ENCODE measurements at regions not wholly inside any gene's neighbourhood (a gene's known extent, or its start where the extent isn't known, plus 50 kb on each side); places are given as distances from the start of the nearest gene placed in this dataset.
"Not testable (repeated sequence)": the region's sequence is repeated elsewhere in the genome, so short reads cannot be mapped to it uniquely, and the experiment has no call there.

GRCh38 chr15:91356083-91356482, 256.0 kb downstream of the SV2B start:
- no peak for DNase-seq

- DNase-seq: no peak
Observed at GRCh38 chr15:91357011-91357410, 257.0 kb downstream of the SV2B start.

- no peak for DNase-seq
Observed at GRCh38 chr15:91357486-91357885, 257.4 kb downstream of the SV2B start.

- DNase-seq: no peak
Observed at GRCh38 chr15:91358405-91358804, 258.3 kb downstream of the SV2B start.

GRCh38 chr15:91361696-91362095, 261.6 kb downstream of the SV2B start:
- not testable (repeated sequence) for DNase-seq

- no peak for DNase-seq
Observed at GRCh38 chr15:91366111-91366510, 266.1 kb downstream of the SV2B start.

- DNase-seq: no peak
Observed at GRCh38 chr15:91368611-91369010, 268.6 kb downstream of the SV2B start.

GRCh38 chr15:91369823-91370222, 269.8 kb downstream of the SV2B start:
- no peak for DNase-seq

- DNase-seq: not testable (repeated sequence)
Observed at GRCh38 chr15:91371345-91371744, 271.3 kb downstream of the SV2B start.

- DNase-seq: no peak
Observed at GRCh38 chr15:91374336-91374735, 274.3 kb downstream of the SV2B start.

- no peak for DNase-seq
Observed at GRCh38 chr15:91376038-91376437, 276.0 kb downstream of the SV2B start.

- DNase-seq: no peak
Observed at GRCh38 chr15:91380114-91380513, 280.1 kb downstream of the SV2B start.

GRCh38 chr15:91383532-91383931, 283.5 kb downstream of the SV2B start:
- DNase-seq: no peak

- no peak for DNase-seq
Observed at GRCh38 chr15:91384189-91384730, 284.2 kb downstream of the SV2B start.

- DNase-seq: no peak
Observed at GRCh38 chr15:91385311-91385710, 285.3 kb downstream of the SV2B start.

GRCh38 chr15:91393186-91393585, 293.1 kb downstream of the SV2B start:
- DNase-seq: no peak

- no peak for DNase-seq
Observed at GRCh38 chr15:91400481-91400880, 300.4 kb downstream of the SV2B start.

- no peak for DNase-seq
Observed at GRCh38 chr15:91407269-91407889, 307.3 kb downstream of the SV2B start.

GRCh38 chr15:91408476-91409076, 308.5 kb downstream of the SV2B start:
- DNase-seq: no peak

- DNase-seq: no peak
Observed at GRCh38 chr15:91409387-91409786, 309.3 kb downstream of the SV2B start.

GRCh38 chr15:91411586-91411985, 311.5 kb downstream of the SV2B start:
- no peak for DNase-seq

GRCh38 chr15:91412138-91412928, 312.3 kb downstream of the SV2B start:
- no peak for DNase-seq

- DNase-seq: no peak
Observed at GRCh38 chr15:91413142-91413541, 313.1 kb downstream of the SV2B start.

- DNase-seq: no peak
Observed at GRCh38 chr15:91414124-91414523, 314.1 kb downstream of the SV2B start.

All from NCI-H1417 treated with DMSO at 0.1 percent for 48 hours (cell line).